ENCODE measurements at regions not wholly inside any gene's neighbourhood (a gene's known extent, or its start where the extent isn't known, plus 50 kb on each side); places are given as distances from the start of the nearest gene placed in this dataset.

GRCh38 chr10:56662765-56663447 lies 301.8 kb upstream of the ZWINT start:
- POLR2A ChIA-PET, result no interaction called here
- intact Hi-C loops (cut with micrococcal nuclease; ENCODE audit: unreplicated experiment), result no loop called here
- no peak for ATAC-seq

GRCh38 chr10:56653289-56653688 lies 292.2 kb upstream of the ZWINT start:
- no peaks in the 10 kb centered on the region for H3K4me1 ChIP-seq (ENCODE audit: control insufficient read depth, insufficient read depth, low read length)
- intact Hi-C loops (cut with micrococcal nuclease; ENCODE audit: unreplicated experiment) (no loop called here), in situ Hi-C loops (cut with HindIII; ENCODE audit: low pct_unique_long_range_greater_than_20kb, low sequenced_read_pairs) (no loop called here)
- no peak overlapping the region for H3K27ac ChIP-seq (ENCODE audit: low read length)
- H3K4me3 ChIP-seq (ENCODE audit: low read depth in 2 of 2, low read length in 2 of 2), result no peak overlapping the region
- no peaks in the 10 kb centered on the region for H3K9me3 ChIP-seq (ENCODE audit: control insufficient read depth, insufficient read depth, low read depth, low read length)
- H3K36me3 ChIP-seq (ENCODE audit: control insufficient read depth, insufficient read depth, low read length), result no peaks in the 10 kb centered on the region
- no peak for DNase-seq (ENCODE audit: low read depth, low spot score)
- POLR2A ChIA-PET, result no interaction called here
- CTCF ChIA-PET, result no interaction called here
- TF ChIP-seq POLR2AphosphoS5 (IDR thresholded peaks at IDR 0.05; ENCODE audit: low read depth, low read length), result no peak
- no peaks in the 10 kb centered on the region for H3K27me3 ChIP-seq (ENCODE audit: control insufficient read depth, insufficient read depth, low read length)
- BruUV-seq (replicated peaks), result no TSS peak
- ATAC-seq, result no peak

More at GRCh38 chr10:56662765-56663447, 301.8 kb upstream of the ZWINT start:
- no peaks in the 10 kb centered on the region for H3K36me3 ChIP-seq (ENCODE audit: control insufficient read depth, insufficient read depth, low read length)
- no peaks in the 10 kb centered on the region for H3K27me3 ChIP-seq (ENCODE audit: control insufficient read depth, insufficient read depth, low read length)
- BruUV-seq (replicated peaks), result no TSS peak
- in situ Hi-C loops (cut with HindIII; ENCODE audit: low pct_unique_long_range_greater_than_20kb, low sequenced_read_pairs), result no loop called here
- no peaks in the 10 kb centered on the region for H3K4me1 ChIP-seq (ENCODE audit: control insufficient read depth, insufficient read depth, low read length)
- DNase-seq (ENCODE audit: low read depth, low spot score), result no peak
- no peaks in the 10 kb centered on the region for H3K9me3 ChIP-seq (ENCODE audit: control insufficient read depth, insufficient read depth, low read depth, low read length)
- H3K27ac ChIP-seq (ENCODE audit: low read length), result no peak overlapping the region
- CTCF ChIA-PET, result no interaction called here
- no peak overlapping the region for H3K4me3 ChIP-seq (ENCODE audit: low read depth in 2 of 2, low read length in 2 of 2)
- TF ChIP-seq REST (IDR thresholded peaks at IDR 0.05; ENCODE audit: insufficient read depth in 1 of 2, low read depth in 2 of 2, low read length in 1 of 2), result no peak
- no peak for TF ChIP-seq TCF7L2 (IDR thresholded peaks at IDR 0.05; ENCODE audit: low read depth, low read length)
- no peak for TF ChIP-seq CTCF (IDR thresholded peaks at IDR 0.05)
- TF ChIP-seq SIN3A (IDR thresholded peaks at IDR 0.05; ENCODE audit: borderline replicate concordance, insufficient read depth, low read depth, low read length), result no peak
- TF ChIP-seq POLR2AphosphoS5 (IDR thresholded peaks at IDR 0.05; ENCODE audit: low read depth, low read length), result no peak

GRCh38 chr10:56646329-56647111 lies 285.5 kb upstream of the ZWINT start:
- intact Hi-C loops (cut with micrococcal nuclease; ENCODE audit: unreplicated experiment), result no loop called here
- in situ Hi-C loops (cut with HindIII; ENCODE audit: low pct_unique_long_range_greater_than_20kb, low sequenced_read_pairs), result no loop called here
- DNase-seq (ENCODE audit: low read depth, low spot score), result no peak
- ATAC-seq, result no peak
- ChIA-PET POLR2A (no interaction called here), CTCF (no interaction called here)
- BruUV-seq (replicated peaks), result no TSS peak
- no peak overlapping the region for H3K27ac ChIP-seq (ENCODE audit: low read length)
- no peaks in the 10 kb centered on the region for H3K4me1 ChIP-seq (ENCODE audit: control insufficient read depth, insufficient read depth, low read length)
- H3K36me3 ChIP-seq (ENCODE audit: control insufficient read depth, insufficient read depth, low read length), result no peaks in the 10 kb centered on the region
- H3K4me3 ChIP-seq (ENCODE audit: low read depth in 2 of 2, low read length in 2 of 2), result no peak overlapping the region
- no peaks in the 10 kb centered on the region for H3K27me3 ChIP-seq (ENCODE audit: control insufficient read depth, insufficient read depth, low read length)
- no peaks in the 10 kb centered on the region for H3K9me3 ChIP-seq (ENCODE audit: control insufficient read depth, insufficient read depth, low read depth, low read length)
- no peak for TF ChIP-seq POLR2AphosphoS5 (IDR thresholded peaks at IDR 0.05; ENCODE audit: low read depth, low read length)
- no peak for TF ChIP-seq TCF7L2 (IDR thresholded peaks at IDR 0.05; ENCODE audit: low read depth, low read length)
- no peak for TF ChIP-seq REST (IDR thresholded peaks at IDR 0.05; ENCODE audit: insufficient read depth in 1 of 2, low read depth in 2 of 2, low read length in 1 of 2)
- TF ChIP-seq SIN3A (IDR thresholded peaks at IDR 0.05; ENCODE audit: borderline replicate concordance, insufficient read depth, low read depth, low read length), result no peak
- TF ChIP-seq CTCF (IDR thresholded peaks at IDR 0.05), result no peak

All from Panc1 (cell line).